ENCODE measurements at regions not wholly inside any gene's neighbourhood (a gene's known extent, or its start where the extent isn't known, plus 50 kb on each side); places are given as distances from the start of the nearest gene placed in this dataset.

GRCh38 chr4:163582703-163583102 lies 88.2 kb downstream of the TMA16 start:
- no peak for DNase-seq

DNA sequence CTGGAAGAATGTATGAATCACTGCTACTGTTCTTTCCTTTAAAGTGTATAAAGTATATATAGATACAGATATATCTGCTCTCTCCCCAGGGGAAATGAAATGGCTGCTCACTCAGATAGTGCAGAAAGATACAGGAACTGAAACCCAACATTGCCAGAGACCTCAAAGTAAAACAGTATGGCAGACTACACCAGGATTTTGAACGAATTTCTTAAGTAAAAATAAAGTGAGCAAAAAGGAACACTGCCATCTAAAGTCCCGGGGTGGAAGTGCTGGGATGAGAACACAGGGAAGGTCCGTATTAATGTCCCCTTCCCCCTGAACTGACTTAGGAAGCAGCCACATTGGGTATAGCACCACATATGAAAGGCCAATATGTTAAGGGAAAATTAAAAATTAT lies 93.4 kb downstream of the TMA16 start:
- no peak for DNase-seq

DNA sequence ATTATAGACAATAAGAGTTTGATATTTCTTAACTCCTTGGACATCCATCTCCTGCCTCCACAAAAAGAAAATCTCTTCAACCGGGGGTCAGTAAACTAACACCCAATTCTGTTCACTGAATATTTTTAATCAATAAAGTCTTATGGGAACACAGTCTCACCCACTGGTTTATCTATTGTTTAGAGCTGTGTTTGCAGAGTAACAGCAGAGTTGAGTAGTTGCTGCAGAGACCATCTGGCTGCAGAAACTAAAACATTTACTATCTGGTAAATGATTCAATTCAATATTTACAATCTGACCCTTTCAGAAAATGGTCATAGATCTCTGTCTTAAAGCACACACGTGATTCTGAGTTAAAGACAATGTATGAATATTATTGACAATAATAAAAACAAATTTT lies 94.0 kb downstream of the TMA16 start:
- DNase-seq = no peak

DNA sequence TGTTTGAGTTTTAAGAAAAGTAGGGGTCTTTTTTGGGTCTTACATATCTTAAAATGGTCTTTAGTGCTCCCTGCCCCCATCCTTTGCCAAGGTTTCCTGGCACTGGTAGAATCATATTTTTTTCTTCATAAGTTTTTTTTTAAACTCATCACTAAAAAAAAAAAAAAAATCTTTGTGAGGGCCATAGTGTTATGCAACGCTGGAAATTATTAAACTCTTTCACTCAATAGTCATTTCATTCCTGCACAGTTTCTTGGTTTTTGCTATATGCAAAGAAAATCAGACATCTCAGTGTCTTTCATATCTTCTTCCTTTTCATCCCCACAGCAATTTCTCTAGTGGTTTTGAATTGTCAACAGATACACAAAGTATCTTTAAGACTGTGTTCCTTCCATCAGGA lies 95.6 kb downstream of the TMA16 start:
- DNase-seq = no peak

DNA sequence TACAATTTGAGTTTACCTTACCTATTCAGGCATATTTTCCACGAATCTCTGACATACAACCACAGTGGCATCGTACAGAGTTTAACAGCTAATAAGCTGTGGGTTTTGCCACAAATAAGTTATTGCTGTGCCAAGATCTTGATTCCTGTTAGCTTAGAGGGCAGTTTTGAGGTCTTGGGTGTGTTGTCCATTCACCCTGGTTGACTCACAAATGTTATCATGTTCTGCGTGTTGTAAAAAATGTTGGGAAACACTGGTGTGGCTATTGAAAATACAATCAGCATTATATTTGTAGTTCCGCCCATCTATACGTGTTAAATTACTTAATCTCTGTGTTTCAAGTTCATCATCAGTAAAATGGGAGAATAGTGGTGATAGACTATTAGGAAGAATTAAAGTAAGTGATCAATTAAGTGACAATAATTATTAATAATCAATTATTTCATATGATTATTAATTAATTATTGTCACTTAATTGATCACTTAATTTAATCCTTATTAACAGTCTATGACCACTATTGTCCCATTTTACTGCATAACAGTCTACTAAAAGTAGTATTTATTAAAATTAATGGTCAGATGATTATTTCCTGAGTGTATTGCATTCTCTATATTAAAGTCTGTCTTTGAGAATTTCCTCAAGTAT lies 96.3 kb downstream of the TMA16 start:
- no peak for DNase-seq

DNA sequence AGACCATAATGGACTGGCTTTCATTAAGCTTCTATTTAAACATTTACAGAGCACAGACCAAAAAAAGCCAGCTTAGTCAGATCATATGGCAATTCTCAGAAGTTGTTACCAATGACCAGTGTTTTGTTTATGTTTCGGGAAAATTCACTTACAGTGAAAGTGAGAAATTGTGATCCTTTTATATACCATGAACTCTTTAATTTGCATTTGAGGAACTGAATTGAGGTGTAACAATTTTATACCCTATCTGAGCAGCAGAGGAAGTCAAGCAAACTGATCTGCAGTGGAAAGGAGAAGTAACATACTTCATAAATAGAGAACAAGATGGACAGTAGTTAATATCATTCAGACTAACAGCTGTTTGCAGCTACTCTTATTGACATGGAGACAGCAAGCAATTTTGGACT lies 97.1 kb downstream of the TMA16 start:
- DNase-seq = no peak

DNA sequence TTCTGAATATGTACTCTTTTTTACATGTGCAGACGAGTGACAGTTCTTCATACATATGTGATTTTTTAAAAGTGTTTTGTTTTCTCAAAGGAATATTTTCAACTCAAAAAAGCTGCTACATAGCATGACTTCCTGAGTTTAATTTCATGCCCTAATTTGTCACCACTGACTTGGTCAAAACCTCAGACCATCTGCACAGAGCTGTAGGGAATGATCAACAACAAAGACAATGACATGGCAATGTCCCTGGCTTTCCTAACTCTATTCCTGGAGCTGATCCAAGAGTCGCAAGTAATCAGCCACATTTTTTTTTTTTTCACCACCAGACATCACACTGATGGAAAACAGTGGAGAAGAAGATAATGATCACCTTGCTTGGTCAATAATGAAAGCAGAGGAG lies 97.7 kb downstream of the TMA16 start:
- no peak for DNase-seq

DNA sequence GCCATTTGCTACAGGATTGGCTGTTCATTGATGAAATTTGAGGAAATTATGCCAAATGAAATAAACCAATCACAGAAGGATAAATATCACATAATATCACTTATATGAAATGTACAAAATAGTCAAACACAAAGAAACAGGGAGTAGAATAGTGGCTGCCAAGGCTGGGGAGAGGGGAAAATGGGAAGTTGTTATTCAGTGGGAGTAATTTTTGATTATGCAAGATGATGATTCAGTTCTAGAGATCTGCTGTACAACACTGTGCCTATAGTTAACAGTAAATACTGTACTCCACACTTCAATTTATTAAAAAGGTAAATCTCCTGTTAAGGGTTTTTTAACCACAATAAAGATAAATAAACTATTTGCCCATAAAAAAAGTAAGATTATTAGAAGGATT lies 101.1 kb downstream of the TMA16 start:
- no peak for DNase-seq

DNA sequence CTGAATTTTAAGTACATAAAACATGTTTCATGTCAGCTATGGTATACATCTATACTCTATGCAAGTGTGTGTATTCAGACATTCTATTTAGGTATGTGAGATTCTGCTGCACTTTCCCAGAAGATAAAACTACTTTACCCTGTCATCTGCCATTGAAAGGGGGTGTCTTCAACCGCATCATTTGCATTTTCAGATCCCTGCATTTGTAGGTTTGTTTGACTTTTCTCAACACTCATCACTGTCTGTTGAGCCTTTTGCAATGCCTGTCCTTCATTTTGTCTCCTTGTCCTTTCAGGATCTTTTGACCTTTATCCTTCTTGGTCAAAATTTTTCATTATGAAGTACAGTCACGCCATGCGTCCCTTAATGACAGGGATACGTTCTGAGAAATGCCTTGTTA lies 103.5 kb downstream of the TMA16 start:
- DNase-seq = no peak

- DNase-seq = no peak
Measured at GRCh38 chr4:163598489-163598888, 104.0 kb downstream of the TMA16 start.

GRCh38 chr4:163600727-163601126 lies 106.2 kb downstream of the TMA16 start:
- no peak for DNase-seq

- no peak for DNase-seq
Measured at GRCh38 chr4:163603257-163603656, 108.8 kb downstream of the TMA16 start.

- DNase-seq = no peak
Measured at GRCh38 chr4:163606896-163607691, 112.6 kb downstream of the TMA16 start.

GRCh38 chr4:163609019-163609418 lies 114.5 kb downstream of the TMA16 start:
- no peak for DNase-seq

- no peak for DNase-seq
Measured at GRCh38 chr4:163610648-163611047, 116.2 kb downstream of the TMA16 start.

GRCh38 chr4:163611182-163611581 lies 116.7 kb downstream of the TMA16 start:
- no peak for DNase-seq

- DNase-seq = no peak
Measured at GRCh38 chr4:163611784-163612445, 117.4 kb downstream of the TMA16 start.

- no peak for DNase-seq
Measured at GRCh38 chr4:163612762-163613161, 118.3 kb downstream of the TMA16 start.

DNA sequence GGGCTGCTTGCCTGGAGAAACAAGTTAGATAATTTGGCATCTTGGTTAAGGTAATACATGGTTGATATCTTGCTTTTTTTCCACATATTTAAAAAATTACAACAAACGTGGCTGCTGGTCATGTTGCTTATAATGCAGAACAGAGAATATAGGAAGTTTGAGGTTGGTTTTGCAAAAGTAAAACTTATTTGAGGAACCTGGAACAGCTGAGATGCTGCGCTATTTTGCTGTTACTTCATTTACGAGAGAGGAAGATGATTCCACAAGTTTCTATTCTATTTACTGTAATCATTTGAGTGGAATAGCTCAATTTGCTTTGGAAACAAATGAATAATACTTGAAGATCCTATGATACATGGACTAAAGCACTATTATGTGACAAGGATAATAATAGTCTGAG lies 118.9 kb downstream of the TMA16 start:
- DNase-seq = no peak

- DNase-seq = no peak
Measured at GRCh38 chr4:163614866-163615265, 120.4 kb downstream of the TMA16 start.

GRCh38 chr4:163618845-163619244 lies 124.4 kb downstream of the TMA16 start:
- DNase-seq = no peak

- no peak for DNase-seq
Measured at GRCh38 chr4:163620738-163621137, 126.2 kb downstream of the TMA16 start.

- no peak for DNase-seq
Measured at GRCh38 chr4:163621821-163622220, 127.3 kb downstream of the TMA16 start.

GRCh38 chr4:163622379-163623035 lies 128.0 kb downstream of the TMA16 start:
- no peak for DNase-seq
